Fibroblast of lung (primary cell): ENCODE measurements at regions not wholly inside any gene's neighbourhood (a gene's known extent, or its start where the extent isn't known, plus 50 kb on each side); places are given as distances from the start of the nearest gene placed in this dataset.

ENCODE experiments used
- DNase-seq, 2 donors: peaks; one replicate each; pipeline versions ENCODE4 v3.0.0 to v3.0.0-alpha.2; 2010; ENCODE audit warnings: low read depth in 2 of 2
- H2AFZ ChIP-seq: 2 replicates; pipeline ENCODE4 v1.5.1; 2012; ENCODE audit warnings: low read length, control low read depth, inconsistent platforms
- H3K27ac ChIP-seq: 2 replicates; pipeline ENCODE4 v1.5.1; 2011; ENCODE audit warnings: low read length, control low read depth; ENCODE audit not compliant: insufficient read depth
- H3K27me3 ChIP-seq: 2 replicates; pipeline ENCODE4 v1.5.1; 2011; ENCODE audit warnings: mild to moderate bottlenecking, low read length; ENCODE audit not compliant: control insufficient read depth, insufficient read depth
- H3K36me3 ChIP-seq: 2 replicates; pipeline ENCODE4 v1.5.1; 2011; ENCODE audit warnings: low read length; ENCODE audit not compliant: control insufficient read depth, insufficient read depth
- H3K4me1 ChIP-seq: 2 replicates; pipeline ENCODE4 v1.5.1; 2011; ENCODE audit warnings: low read length; ENCODE audit not compliant: control insufficient read depth, insufficient read depth; ENCODE audit errors: extremely low read depth
- H3K4me2 ChIP-seq: 2 replicates; pipeline ENCODE4 v1.5.1; 2011; ENCODE audit warnings: low read length, control low read depth; ENCODE audit not compliant: insufficient read depth; ENCODE audit errors: extremely low read depth
- H3K4me3 ChIP-seq, 4 experiments: fragments of 200-600 bp in 1 of 4; sonication (generic) in 1 of 4; replicated peaks in 1 of 4; 2 replicates each; pipeline ENCODE4 v1.5.1; 2011 to 2016; ENCODE audit warnings: low read length in 4 of 4, low read depth in 3 of 4, mild to moderate bottlenecking in 3 of 4, control low read depth in 2 of 4, inconsistent platforms in 1 of 4, mixed read lengths in 1 of 4; ENCODE audit not compliant: insufficient read depth in 1 of 4; ENCODE audit errors: control extremely low read depth in 1 of 4
- H3K79me2 ChIP-seq: 2 replicates; pipeline ENCODE4 v1.5.1; 2012; ENCODE audit warnings: mild to moderate bottlenecking, low read length, inconsistent platforms; ENCODE audit not compliant: control insufficient read depth, insufficient read depth
- H3K9ac ChIP-seq: 2 replicates; pipeline ENCODE4 v1.5.1; 2011; ENCODE audit warnings: mild to moderate bottlenecking, low read length, control low read depth; ENCODE audit not compliant: insufficient read depth
- H3K9me3 ChIP-seq: 2 replicates; pipeline ENCODE4 v1.5.1; 2012; ENCODE audit warnings: low read depth, low read length; ENCODE audit not compliant: control insufficient read depth, insufficient read depth
- H4K20me1 ChIP-seq: 2 replicates; pipeline ENCODE4 v1.5.1; 2011; ENCODE audit warnings: low read length; ENCODE audit not compliant: control insufficient read depth, insufficient read depth; ENCODE audit errors: extremely low read depth
- CTCF ChIP-seq, 2 donors: IDR thresholded peaks in 1 of 2; conservative IDR thresholded peaks in 1 of 2; 1 replicate in 1 of 2; 2 replicates in 1 of 2; pipeline ENCODE4 v1.5.1; 2011 to 2012; ENCODE audit warnings: low read length in 2 of 2, control low read depth in 1 of 2, inconsistent platforms in 1 of 2, low read depth in 1 of 2, mild to moderate bottlenecking in 1 of 2
- EZH2 ChIP-seq: IDR thresholded peaks from 2 replicates; pipeline ENCODE4 v1.5.1; 2012; ENCODE audit warnings: low read length, control low read depth, mild to moderate bottlenecking; ENCODE audit errors: missing control alignments

GRCh38 chr13:38520041-38520440, 166.8 kb upstream of the FREM2 start:
- no peaks in the 10 kb centered on the region for H3K9me3 ChIP-seq
- no peaks in the 10 kb centered on the region for H4K20me1 ChIP-seq
- no peak for TF ChIP-seq CTCF (conservative IDR thresholded peaks at IDR 0.05 in 1 of 2, IDR thresholded peaks at IDR 0.05 in 1 of 2; ENCODE audit: low read depth in 1 of 2, low read length in 2 of 2)
- TF ChIP-seq EZH2 = no peak
- H3K4me2 ChIP-seq = no peak overlapping the region
- no peaks in the 10 kb centered on the region for H3K36me3 ChIP-seq
- H2AFZ ChIP-seq = no peak overlapping the region
- DNase-seq = no peak
- no peaks in the 10 kb centered on the region for H3K27me3 ChIP-seq
- H3K79me2 ChIP-seq = no peaks in the 10 kb centered on the region
- H3K4me1 ChIP-seq = no peaks in the 10 kb centered on the region
- H3K9ac ChIP-seq = no peak overlapping the region
- no peak overlapping the region for H3K27ac ChIP-seq
- no peak overlapping the region for H3K4me3 ChIP-seq

- Histone ChIP-seq H3K27ac (no peak overlapping the region), H3K9ac (no peak overlapping the region), H4K20me1 (no peaks in the 10 kb centered on the region), H3K79me2 (no peaks in the 10 kb centered on the region), H3K4me1 (no peaks in the 10 kb centered on the region), H3K4me2 (no peak overlapping the region), H3K9me3 (no peaks in the 10 kb centered on the region), H3K27me3 (no peaks in the 10 kb centered on the region), H2AFZ (no peak overlapping the region), H3K36me3 (no peaks in the 10 kb centered on the region), H3K4me3 (no peak overlapping the region)
- no peak for DNase-seq
- TF ChIP-seq EZH2 = no peak
- no peak for TF ChIP-seq CTCF (conservative IDR thresholded peaks at IDR 0.05 in 1 of 2, IDR thresholded peaks at IDR 0.05 in 1 of 2; ENCODE audit: low read depth in 1 of 2, low read length in 2 of 2)
Observed at GRCh38 chr13:38527140-38527539, 159.7 kb upstream of the FREM2 start.

- DNase-seq = no peak
- no peak overlapping the region for H3K4me3 ChIP-seq
- TF ChIP-seq CTCF (conservative IDR thresholded peaks at IDR 0.05 in 1 of 2, IDR thresholded peaks at IDR 0.05 in 1 of 2; ENCODE audit: low read depth in 1 of 2, low read length in 2 of 2) (no peak), EZH2 (no peak)
- H3K4me1 ChIP-seq = no peaks in the 10 kb centered on the region
- no peak overlapping the region for H3K4me2 ChIP-seq
- no peak overlapping the region for H3K27ac ChIP-seq
- H4K20me1 ChIP-seq = no peaks in the 10 kb centered on the region
- H3K79me2 ChIP-seq = no peaks in the 10 kb centered on the region
- H3K36me3 ChIP-seq = no peaks in the 10 kb centered on the region
- no peak overlapping the region for H2AFZ ChIP-seq
- H3K27me3 ChIP-seq = no peaks in the 10 kb centered on the region
- H3K9ac ChIP-seq = no peak overlapping the region
- no peaks in the 10 kb centered on the region for H3K9me3 ChIP-seq
Observed at GRCh38 chr13:38528986-38529385, 157.9 kb upstream of the FREM2 start.
